ENCODE measurements at regions not wholly inside any gene's neighbourhood (a gene's known extent, or its start where the extent isn't known, plus 50 kb on each side); places are given as distances from the start of the nearest gene placed in this dataset.

DNA sequence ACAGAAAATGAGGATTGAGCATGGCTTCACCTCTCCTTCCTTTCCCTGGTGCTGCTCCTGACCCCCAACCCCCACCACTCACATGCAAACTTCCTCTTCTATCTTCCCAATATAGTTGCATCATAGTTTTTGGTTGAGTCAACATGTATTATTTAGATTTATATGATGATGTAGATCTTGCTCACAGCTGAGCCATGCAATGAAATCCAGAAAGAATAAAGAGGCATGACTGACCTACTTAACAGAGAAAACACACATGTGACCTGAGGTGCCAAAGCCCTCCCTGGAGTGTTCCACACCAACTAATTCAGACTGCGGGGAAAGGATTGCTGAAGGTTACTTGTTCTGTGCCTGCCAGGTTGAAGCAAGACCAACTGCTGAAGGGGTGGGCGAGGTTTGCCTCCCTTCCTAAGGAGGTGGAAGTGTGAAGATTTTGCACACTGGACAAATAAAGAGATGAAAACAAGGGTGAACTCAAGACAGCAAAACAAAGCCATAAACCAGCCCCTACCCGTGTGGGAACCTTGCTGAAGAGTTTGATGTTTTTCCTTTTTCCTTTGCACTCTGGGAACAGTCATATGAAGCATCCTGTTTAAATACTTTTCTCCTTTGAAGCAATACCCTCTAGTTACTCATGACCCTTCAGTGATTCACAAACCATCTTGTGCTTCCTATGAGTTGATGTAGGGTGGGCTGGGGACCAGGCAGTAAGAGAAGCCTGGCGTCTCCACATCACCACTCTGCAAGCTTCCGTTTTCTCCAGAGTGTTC is 155.2 kb upstream of the UBE2E1 start:
- peak overlapping the region; percentile 43 to 92 (median 74) for H3K4me2 ChIP-seq
- peaks cover 32 to 39% (median 37%) of the 10 kb centered on the region in 10 experiments for H3K4me1 ChIP-seq
- peak in 8 of 11 experiments; percentile 28 to 83 (median 62); a peak in 10 of 22 replicates for TF ChIP-seq Cebpa-rat (IDR thresholded peaks at IDR 0.05)
- H3K9ac ChIP-seq = peak overlapping the region in 3 of 11 experiments; percentile 6 to 40 (median 10); a peak in 3 of 22 replicates
- H3K27ac ChIP-seq = peak overlapping the region in 10 of 11 experiments; percentile 19 to 75 (median 47); a peak in 15 of 22 replicates
- no peaks in the 10 kb centered on the region for H4K20me1 ChIP-seq
- H3K9me3 ChIP-seq (replicated peaks in 1 of 11) = peaks cover 1 to 11% (median 5%) of the 10 kb centered on the region in 11 experiments; a peak in 20 of 22 replicates
- H3K36me3 ChIP-seq = no peaks in the 10 kb centered on the region
- no peak overlapping the region for H3K4me3 ChIP-seq
- H3K27me3 ChIP-seq = no peaks in the 10 kb centered on the region

DNA sequence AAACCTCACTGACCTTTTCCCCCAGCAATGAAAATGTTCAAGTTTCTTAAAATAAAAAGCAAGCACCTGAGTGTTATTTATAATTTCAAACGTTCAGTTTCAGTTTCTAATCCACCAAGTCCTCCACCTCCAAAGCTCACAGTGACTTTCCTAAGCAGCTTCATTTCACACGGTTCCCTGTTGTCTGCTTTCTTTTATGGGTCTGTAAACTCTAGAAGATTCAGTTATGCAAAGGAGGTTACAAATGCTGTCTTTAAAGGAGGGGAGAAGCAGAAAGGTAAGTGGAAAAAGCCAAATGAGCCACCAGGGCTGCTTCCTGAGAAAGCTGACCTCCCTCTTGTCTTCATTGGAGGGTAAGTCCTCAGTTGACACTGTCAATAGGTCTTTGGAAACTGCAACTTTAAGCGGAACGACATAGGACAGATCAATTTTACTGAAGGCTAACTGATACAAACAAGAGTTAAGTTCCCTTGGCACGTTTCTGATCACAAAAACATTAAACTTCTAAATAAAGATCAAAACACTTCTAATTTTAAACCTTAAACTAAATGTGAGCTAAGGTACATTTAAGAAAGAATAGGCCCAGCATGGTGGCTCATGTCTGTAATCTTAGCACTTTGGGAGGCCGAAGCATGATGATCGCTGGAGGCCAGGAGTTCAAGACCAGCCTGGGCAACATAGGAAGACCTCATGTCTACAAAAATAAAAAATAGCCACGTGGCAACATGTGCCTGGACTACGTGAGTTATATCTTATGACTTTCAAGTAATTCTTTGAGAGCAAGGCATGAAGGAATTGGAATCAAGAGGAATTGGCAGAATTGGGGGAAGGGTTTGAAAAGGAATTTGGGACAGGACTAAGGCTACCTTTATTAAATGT is 151.9 kb upstream of the UBE2E1 start:
- no peaks in the 10 kb centered on the region; a peak in 1 of 22 replicates for H3K36me3 ChIP-seq
- peaks cover 39 to 51% (median 43%) of the 10 kb centered on the region in 10 experiments for H3K4me1 ChIP-seq
- no peak overlapping the region for H3K4me3 ChIP-seq
- H3K9ac ChIP-seq = no peak overlapping the region; a peak in 1 of 22 replicates
- peaks cover 13 to 31% (median 24%) of the 10 kb centered on the region in 11 experiments for H3K9me3 ChIP-seq (replicated peaks in 1 of 11)
- no peak for TF ChIP-seq Cebpa-rat (IDR thresholded peaks at IDR 0.05)
- H4K20me1 ChIP-seq = no peaks in the 10 kb centered on the region
- H3K4me2 ChIP-seq = peak overlapping the region in 10 of 11 experiments; percentile 16 to 61 (median 30); a peak in 15 of 22 replicates
- peak overlapping the region in 3 of 11 experiments; percentile 12 to 29 (median 26); a peak in 3 of 22 replicates for H3K27ac ChIP-seq
- H3K27me3 ChIP-seq = no peaks in the 10 kb centered on the region

DNA sequence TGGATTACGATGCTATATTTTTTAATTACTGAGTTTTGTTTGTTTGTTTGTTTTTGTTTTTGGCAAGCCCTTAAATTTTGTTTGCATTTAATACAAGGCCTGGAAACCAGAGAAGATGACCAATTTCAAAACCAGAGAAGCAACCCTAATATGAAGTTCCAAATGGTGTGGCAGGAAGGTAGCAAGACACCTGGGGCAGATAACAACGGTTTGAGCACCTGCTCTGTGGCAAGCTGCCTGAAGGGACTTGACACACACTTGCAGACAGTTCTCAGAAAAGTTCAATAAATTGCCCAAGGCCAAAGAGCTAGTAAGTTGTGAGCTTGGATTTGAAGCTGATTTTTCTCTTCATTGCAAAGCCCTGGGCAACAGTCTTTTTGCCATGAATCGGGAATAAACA is 151.2 kb upstream of the UBE2E1 start:
- no peak for TF ChIP-seq Cebpa-rat (IDR thresholded peaks at IDR 0.05)
- Histone ChIP-seq H4K20me1 (no peaks in the 10 kb centered on the region), H3K4me3 (no peak overlapping the region), H3K4me1 (peaks cover 39 to 51% (median 43%) of the 10 kb centered on the region in 10 experiments), H3K27ac (no peak overlapping the region), H3K27me3 (no peaks in the 10 kb centered on the region), H3K36me3 (no peaks in the 10 kb centered on the region; a peak in 1 of 22 replicates), H3K9ac (no peak overlapping the region), H3K9me3 (replicated peaks in 1 of 11) (peaks cover 13 to 31% (median 24%) of the 10 kb centered on the region in 11 experiments), H3K4me2 (peak overlapping the region in 1 of 11 experiments; percentile 52; a peak in 1 of 22 replicates)

DNA sequence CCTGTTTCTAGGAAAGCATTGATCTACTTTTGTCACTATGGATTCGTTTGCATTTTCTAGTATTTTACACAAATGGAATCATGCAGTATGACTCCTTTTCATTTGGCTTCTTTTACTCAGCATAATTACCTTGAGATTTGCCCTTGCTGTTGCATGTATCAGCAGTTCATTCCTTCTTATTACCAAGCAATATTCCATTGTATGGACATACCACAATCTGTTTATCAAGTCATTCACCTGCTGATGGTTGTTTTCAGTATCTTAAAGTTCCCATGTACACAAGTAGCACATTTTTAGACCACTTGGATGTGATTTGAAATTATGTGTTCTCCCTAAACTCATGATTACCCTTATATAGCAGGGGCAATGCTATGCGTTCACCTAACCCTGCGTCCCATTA is 150.0 kb upstream of the UBE2E1 start:
- H3K36me3 ChIP-seq = no peaks in the 10 kb centered on the region; a peak in 1 of 22 replicates
- H4K20me1 ChIP-seq = no peaks in the 10 kb centered on the region
- H3K4me1 ChIP-seq = peaks cover 35 to 54% (median 43%) of the 10 kb centered on the region in 10 experiments
- no peak overlapping the region for H3K27ac ChIP-seq
- no peak overlapping the region for H3K4me2 ChIP-seq
- H3K9ac ChIP-seq = no peak overlapping the region
- peaks cover 13 to 31% (median 24%) of the 10 kb centered on the region in 11 experiments for H3K9me3 ChIP-seq (replicated peaks in 1 of 11)
- H3K4me3 ChIP-seq = no peak overlapping the region
- TF ChIP-seq Cebpa-rat (IDR thresholded peaks at IDR 0.05) = no peak
- H3K27me3 ChIP-seq = no peaks in the 10 kb centered on the region

DNA sequence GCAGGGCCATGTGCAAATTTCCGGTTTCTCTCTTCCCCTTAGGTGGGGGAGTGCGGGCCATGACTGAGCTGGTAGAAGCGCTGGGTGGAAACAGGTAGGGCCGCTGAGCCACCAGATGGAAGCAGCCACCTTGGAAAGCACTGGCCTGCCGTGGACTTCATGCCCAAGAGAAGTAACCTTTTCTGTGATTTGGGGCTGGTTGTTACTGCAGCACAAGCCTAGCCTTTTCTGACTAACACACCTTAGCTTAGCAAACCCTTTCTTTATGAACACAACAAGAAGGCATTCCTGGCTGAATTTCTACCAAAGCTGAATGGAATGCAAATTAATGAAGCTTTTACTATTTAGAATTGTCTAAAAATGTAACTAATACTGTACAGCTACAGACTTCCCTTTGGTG is 149.6 kb upstream of the UBE2E1 start:
- TF ChIP-seq Cebpa-rat (IDR thresholded peaks at IDR 0.05) = no peak
- Histone ChIP-seq H3K9me3 (replicated peaks in 1 of 11) (peaks cover 13 to 31% (median 24%) of the 10 kb centered on the region in 11 experiments), H4K20me1 (no peaks in the 10 kb centered on the region), H3K27ac (no peak overlapping the region), H3K27me3 (no peaks in the 10 kb centered on the region), H3K9ac (no peak overlapping the region), H3K4me1 (peaks cover 33 to 55% (median 43%) of the 10 kb centered on the region in 10 experiments), H3K4me2 (no peak overlapping the region), H3K4me3 (no peak overlapping the region), H3K36me3 (no peaks in the 10 kb centered on the region; a peak in 1 of 22 replicates)

DNA sequence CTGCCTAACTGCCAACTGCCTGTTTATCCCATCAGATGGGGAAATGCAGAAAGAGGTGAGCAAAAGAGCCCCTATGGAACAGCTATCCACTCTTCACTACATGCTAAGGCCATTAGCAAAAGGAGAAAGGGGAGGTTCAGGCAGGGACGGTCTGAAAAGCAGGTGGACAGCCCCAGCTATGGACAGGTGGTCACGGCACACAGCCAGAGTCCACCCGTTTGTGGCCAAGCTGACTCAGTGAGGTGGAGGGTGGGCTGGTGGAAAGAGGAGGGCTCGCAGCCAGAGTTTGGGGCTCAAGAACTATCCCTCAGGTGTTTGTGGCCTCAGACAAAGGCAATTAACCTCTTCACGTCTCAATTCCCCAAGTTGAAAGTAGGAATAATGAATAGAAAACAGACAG is 148.9 kb upstream of the UBE2E1 start:
- Histone ChIP-seq H3K4me3 (no peak overlapping the region), H3K27me3 (no peaks in the 10 kb centered on the region), H4K20me1 (no peaks in the 10 kb centered on the region), H3K9ac (no peak overlapping the region), H3K4me1 (peaks cover 35 to 61% (median 49%) of the 10 kb centered on the region in 10 experiments), H3K9me3 (replicated peaks in 1 of 11) (peaks cover 13 to 31% (median 24%) of the 10 kb centered on the region in 11 experiments), H3K27ac (no peak overlapping the region), H3K36me3 (no peaks in the 10 kb centered on the region; a peak in 1 of 22 replicates), H3K4me2 (no peak overlapping the region)
- no peak for TF ChIP-seq Cebpa-rat (IDR thresholded peaks at IDR 0.05)

DNA sequence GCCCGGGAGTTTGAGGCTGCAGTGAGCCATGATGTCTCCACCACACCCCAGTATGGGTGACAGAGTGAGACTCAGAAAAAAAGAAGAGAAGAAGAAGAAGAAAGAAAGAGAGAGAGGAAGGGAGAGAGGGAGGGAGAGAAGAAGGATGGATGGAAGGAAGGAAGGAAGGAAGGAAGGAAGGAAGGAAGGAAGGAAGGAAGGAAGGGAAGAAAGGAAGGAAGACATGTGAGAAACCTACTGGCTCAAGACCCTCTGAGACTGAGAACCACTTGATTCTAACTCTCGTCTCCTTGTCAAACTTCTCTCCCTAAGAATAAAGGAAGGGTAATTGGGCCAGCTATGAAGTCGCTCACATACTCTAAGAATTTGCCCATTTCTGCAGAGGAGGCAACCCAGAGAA is 148.1 kb upstream of the UBE2E1 start:
- H3K4me3 ChIP-seq = no peak overlapping the region
- H3K9me3 ChIP-seq (replicated peaks in 1 of 11) = peaks cover 13 to 31% (median 24%) of the 10 kb centered on the region in 11 experiments
- peak overlapping the region in 3 of 11 experiments; percentile 17 to 77 (median 32); a peak in 4 of 22 replicates for H3K27ac ChIP-seq
- no peaks in the 10 kb centered on the region; a peak in 1 of 22 replicates for H3K36me3 ChIP-seq
- no peaks in the 10 kb centered on the region for H4K20me1 ChIP-seq
- H3K4me1 ChIP-seq = peaks cover 43 to 69% (median 57%) of the 10 kb centered on the region in 10 experiments
- peak overlapping the region in 8 of 11 experiments; percentile 4 to 88 (median 26); a peak in 11 of 22 replicates for H3K4me2 ChIP-seq
- H3K27me3 ChIP-seq = no peaks in the 10 kb centered on the region
- TF ChIP-seq Cebpa-rat (IDR thresholded peaks at IDR 0.05) = no peak
- H3K9ac ChIP-seq = no peak overlapping the region

DNA sequence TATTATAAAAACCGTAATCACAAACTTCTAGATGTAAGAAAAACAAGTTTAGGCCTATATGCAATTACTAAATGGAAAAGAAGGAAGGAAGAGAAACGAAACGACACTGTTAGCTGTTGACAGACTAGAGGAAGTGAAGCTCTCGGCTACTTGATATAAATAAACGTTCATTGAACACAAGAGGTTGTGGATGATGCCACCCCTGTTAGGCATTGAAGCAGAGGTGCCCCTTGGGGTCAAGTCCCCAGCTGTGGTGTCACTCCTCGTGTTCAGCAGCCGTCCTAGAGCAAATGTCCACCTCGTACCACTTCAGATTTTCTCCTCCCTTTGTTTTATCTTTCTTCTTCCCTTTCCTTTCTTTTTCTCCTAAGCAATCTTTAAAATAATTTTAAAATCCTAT is 146.5 kb upstream of the UBE2E1 start:
- Histone ChIP-seq H3K9me3 (replicated peaks in 1 of 11) (peaks cover 13 to 35% (median 24%) of the 10 kb centered on the region in 11 experiments), H3K4me1 (peaks cover 43 to 67% (median 59%) of the 10 kb centered on the region in 10 experiments), H3K9ac (peak overlapping the region in 10 of 11 experiments; percentile 25 to 65 (median 58); a peak in 18 of 22 replicates), H3K4me3 (peak overlapping the region in 3 of 10 experiments; percentile 13 to 39 (median 26); a peak in 3 of 20 replicates), H3K36me3 (no peaks in the 10 kb centered on the region; a peak in 1 of 22 replicates), H3K27me3 (no peaks in the 10 kb centered on the region), H3K4me2 (peak overlapping the region; percentile 67 to 96 (median 83)), H3K27ac (peak overlapping the region; percentile 2 to 79 (median 73); a peak in 21 of 22 replicates), H4K20me1 (no peaks in the 10 kb centered on the region)
- no peak for TF ChIP-seq Cebpa-rat (IDR thresholded peaks at IDR 0.05)
